ENCODE measurements at regions not wholly inside any gene's neighbourhood (a gene's known extent, or its start where the extent isn't known, plus 50 kb on each side); places are given as distances from the start of the nearest gene placed in this dataset.

DNA sequence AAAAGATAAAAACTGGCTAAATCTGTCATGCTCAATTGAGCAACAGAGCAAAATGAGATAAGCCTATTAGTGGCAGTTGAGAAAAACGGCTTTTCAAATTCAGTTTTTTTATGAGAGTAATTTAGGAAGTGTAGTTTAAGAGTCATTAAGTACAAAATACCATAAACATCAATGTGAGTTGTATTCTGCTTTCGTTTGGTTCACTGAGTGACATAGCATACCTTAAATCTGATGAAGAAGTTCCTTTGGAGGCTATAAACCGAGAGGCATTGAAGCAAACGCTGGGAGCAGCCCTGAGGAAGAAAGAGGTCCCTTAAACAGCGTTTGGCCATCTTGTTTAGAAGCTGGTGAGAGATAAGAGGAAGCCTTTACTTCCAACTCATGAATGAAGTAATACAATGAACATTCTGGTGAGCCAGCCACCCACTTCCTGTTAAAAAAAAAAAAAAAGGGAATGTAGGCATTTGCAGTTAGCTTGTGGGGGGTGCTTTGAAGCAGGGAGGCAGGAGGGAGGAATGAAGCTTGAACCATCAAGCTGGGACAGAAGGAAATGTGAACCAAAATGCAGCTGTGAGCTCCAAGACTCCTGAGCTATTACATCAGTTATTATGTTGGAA, 132.3 kb downstream of the ZNF330 start:
- TF ChIP-seq, protein P1, sequence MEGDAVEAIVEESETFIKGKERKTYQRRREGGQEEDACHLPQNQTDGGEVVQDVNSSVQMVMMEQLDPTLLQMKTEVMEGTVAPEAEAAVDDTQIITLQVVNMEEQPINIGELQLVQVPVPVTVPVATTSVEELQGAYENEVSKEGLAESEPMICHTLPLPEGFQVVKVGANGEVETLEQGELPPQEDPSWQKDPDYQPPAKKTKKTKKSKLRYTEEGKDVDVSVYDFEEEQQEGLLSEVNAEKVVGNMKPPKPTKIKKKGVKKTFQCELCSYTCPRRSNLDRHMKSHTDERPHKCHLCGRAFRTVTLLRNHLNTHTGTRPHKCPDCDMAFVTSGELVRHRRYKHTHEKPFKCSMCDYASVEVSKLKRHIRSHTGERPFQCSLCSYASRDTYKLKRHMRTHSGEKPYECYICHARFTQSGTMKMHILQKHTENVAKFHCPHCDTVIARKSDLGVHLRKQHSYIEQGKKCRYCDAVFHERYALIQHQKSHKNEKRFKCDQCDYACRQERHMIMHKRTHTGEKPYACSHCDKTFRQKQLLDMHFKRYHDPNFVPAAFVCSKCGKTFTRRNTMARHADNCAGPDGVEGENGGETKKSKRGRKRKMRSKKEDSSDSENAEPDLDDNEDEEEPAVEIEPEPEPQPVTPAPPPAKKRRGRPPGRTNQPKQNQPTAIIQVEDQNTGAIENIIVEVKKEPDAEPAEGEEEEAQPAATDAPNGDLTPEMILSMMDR (IDR thresholded peaks at IDR 0.05): no peak
- TF ChIP-seq POLR2A (IDR thresholded peaks at IDR 0.05) (no peak), POLR2AphosphoS5 (IDR thresholded peaks at IDR 0.05) (no peak)

Measured in gastroesophageal sphincter (tissue), 3 donors.